HCT116 (cell line): ENCODE measurements at regions not wholly inside any gene's neighbourhood (a gene's known extent, or its start where the extent isn't known, plus 50 kb on each side); places are given as distances from the start of the nearest gene placed in this dataset.

Experiments used
- ATAC-seq: fragments of 200-7000 bp; cut with Tn5 transposase; 2 replicates; pipeline ENCODE4 v1.9.1; 2020; ENCODE audit warnings: mild to moderate bottlenecking, moderate library complexity
- BruUV-seq: library from RNA; stranded (reverse); fragments of 400-500 nt; replicated peaks from 2 replicates; lab custom pipeline; 2021; lab: Mats Ljungman, UMichigan
- CTCF ChIA-PET: fragments of 300-600 bp; sonication (Branson Sonifier 250); formaldehyde crosslinking; loops from one replicate; lab custom pipeline; 2021; ENCODE audit warnings: antibody characterized with exemption; lab: Charles Lee
- POLR2A ChIA-PET: fragments of 300-600, 350-600 bp; sonication (Branson Sonifier 250); formaldehyde crosslinking; loops from one replicate; lab custom pipeline; 2021; ENCODE audit warnings: antibody characterized with exemption; lab: Charles Lee
- RAD21 ChIA-PET, 2 experiments: fragments of 300-600 bp; sonication (Branson Sonifier 250); formaldehyde crosslinking; loops; one replicate each; lab custom pipeline; 2023; ENCODE audit warnings: low total read pairs in 2 of 2; ENCODE audit not compliant: uncharacterized antibody in 2 of 2, unreplicated experiment in 2 of 2, low non-redundant PET in 1 of 2; lab: Charles Lee
- DNase-seq: peaks from one replicate; pipeline ENCODE4 v3.0.0-alpha.2; 2010; ENCODE audit warnings: low read depth, low spot score
- H2AFZ ChIP-seq: fragments of 200-600 bp; shearing (Covaris generic), sonication (generic); 2 replicates; pipeline ENCODE4 v1.6.1; 2017; ENCODE audit warnings: low read depth, mixed run types, mixed read lengths, antibody characterized with exemption, low read length; ENCODE audit not compliant: poor library complexity, severe bottlenecking
- H3K27ac ChIP-seq: 2 replicates; pipeline ENCODE4 v1.5.1; 2012; ENCODE audit warnings: low read depth, low read length
- H3K27me3 ChIP-seq: fragments of 200-600 bp; sonication (generic); 2 replicates; pipeline ENCODE4 v1.6.1; 2016; ENCODE audit warnings: mixed run types, low read length, mixed read lengths; ENCODE audit not compliant: insufficient read depth
- H3K36me3 ChIP-seq, 2 experiments: fragments of 200-500 bp in 1 of 2; fragments of 200-600 bp in 1 of 2; sonication (Bioruptor generic) in 1 of 2; sonication (generic) in 1 of 2; 2 replicates each; pipeline versions ENCODE4 v1.5.1 to v1.6.1; 2014 to 2016; ENCODE audit warnings: low read length in 2 of 2, inconsistent platforms in 1 of 2, mixed read lengths in 1 of 2, mixed run types in 1 of 2; ENCODE audit not compliant: insufficient read depth in 2 of 2, control insufficient read depth in 1 of 2
- H3K4me1 ChIP-seq, 2 experiments: fragments of 200-600 bp in 1 of 2; sonication (generic) in 1 of 2; 2 replicates each; pipeline versions ENCODE4 v1.5.1 to v1.6.1; 2012 to 2017; ENCODE audit warnings: low read length in 2 of 2, inconsistent platforms in 1 of 2, mild to moderate bottlenecking in 1 of 2, mixed read lengths in 1 of 2, mixed run types in 1 of 2, moderate library complexity in 1 of 2; ENCODE audit not compliant: insufficient read depth in 2 of 2, control insufficient read depth in 1 of 2
- H3K4me2 ChIP-seq: fragments of 200-600 bp; sonication (generic); 2 replicates; pipeline ENCODE4 v1.6.1; 2017; ENCODE audit warnings: mixed run types, low read length, mixed read lengths
- H3K4me3 ChIP-seq, 2 experiments: fragments of 200-600 bp in 1 of 2; sonication (generic) in 1 of 2; replicated peaks in 1 of 2; 2 replicates each; pipeline ENCODE4 v1.5.1; 2011 to 2016; ENCODE audit warnings: low read length in 2 of 2, control low read depth in 1 of 2, low read depth in 1 of 2, mild to moderate bottlenecking in 1 of 2, mixed read lengths in 1 of 2, mixed run types in 1 of 2
- H3K79me2 ChIP-seq: fragments of 200-600 bp; sonication (generic); 2 replicates; pipeline ENCODE4 v1.6.1; 2017; ENCODE audit warnings: mild to moderate bottlenecking, mixed run types, low read length, moderate library complexity, mixed read lengths; ENCODE audit not compliant: insufficient read depth
- H3K9ac ChIP-seq: fragments of 200-600 bp; sonication (generic); 2 replicates; pipeline ENCODE4 v1.6.1; 2016; ENCODE audit warnings: low read length, mixed read lengths
- H3K9me2 ChIP-seq: fragments of 200-600 bp; sonication (generic), shearing (Covaris generic); 2 replicates; pipeline ENCODE4 v1.6.1; 2017; ENCODE audit warnings: mixed run types, mild to moderate bottlenecking, moderate library complexity; ENCODE audit not compliant: insufficient read depth
- H3K9me3 ChIP-seq, 2 experiments: fragments of 200-500 bp in 1 of 2; fragments of 200-600 bp in 1 of 2; sonication (Bioruptor generic) in 1 of 2; sonication (generic) in 1 of 2; 2 replicates each; pipeline ENCODE4 v1.6.1; 2014 to 2017; ENCODE audit warnings: low read length in 2 of 2, mixed read lengths in 2 of 2, inconsistent platforms in 1 of 2, low read depth in 1 of 2, mild to moderate bottlenecking in 1 of 2, mixed run types in 1 of 2, moderate library complexity in 1 of 2; ENCODE audit not compliant: control insufficient read depth in 1 of 2, insufficient read depth in 1 of 2
- H4K20me1 ChIP-seq: fragments of 200-600 bp; sonication (generic), shearing (Covaris generic); 2 replicates; pipeline ENCODE4 v1.6.1; 2017; ENCODE audit warnings: mixed run types, mild to moderate bottlenecking, moderate library complexity; ENCODE audit not compliant: insufficient read depth
- CBX3 ChIP-seq: IDR thresholded peaks from 2 replicates; pipeline ENCODE4 v1.6.1; 2012; ENCODE audit warnings: low read depth
- EGR1 ChIP-seq: IDR thresholded peaks from 2 replicates; pipeline ENCODE4 v1.6.1; 2012; ENCODE audit warnings: low read depth
- ELF1 ChIP-seq: IDR thresholded peaks from 2 replicates; pipeline ENCODE4 v1.6.1; 2012; ENCODE audit warnings: low read depth, borderline replicate concordance
- EZH2 ChIP-seq: fragments of 200-600 bp; sonication (generic); IDR thresholded peaks from 2 replicates; pipeline ENCODE4 v1.6.1; 2017; ENCODE audit warnings: antibody characterized with exemption, mixed run types
- EZH2phosphoT487 ChIP-seq: fragments of 200-600 bp; IDR thresholded peaks from 2 replicates; pipeline ENCODE4 v1.6.1; 2018; ENCODE audit warnings: antibody characterized with exemption, borderline replicate concordance
- FOSL1 ChIP-seq: IDR thresholded peaks from 2 replicates; pipeline ENCODE4 v1.6.1; 2012; ENCODE audit warnings: low read depth
- MAX ChIP-seq: IDR thresholded peaks from 2 replicates; pipeline ENCODE4 v1.6.1; 2012
- POLR2A ChIP-seq: IDR thresholded peaks from 2 replicates; pipeline ENCODE4 v1.7.0; 2011; ENCODE audit warnings: borderline replicate concordance; ENCODE audit not compliant: insufficient read depth, insufficient read length; ENCODE audit errors: extremely low read depth
- POLR2AphosphoS5 ChIP-seq: IDR thresholded peaks from 2 replicates; pipeline ENCODE4 v1.6.1; 2011; ENCODE audit warnings: mild to moderate bottlenecking, low read depth, low read length, moderate library complexity
- RAD21 ChIP-seq: IDR thresholded peaks from 2 replicates; pipeline ENCODE4 v1.6.1; 2012; ENCODE audit warnings: low read depth, mild to moderate bottlenecking
- SP1 ChIP-seq: IDR thresholded peaks from 2 replicates; pipeline ENCODE4 v1.6.1; 2012; ENCODE audit warnings: low read depth
- SRF ChIP-seq: IDR thresholded peaks from 2 replicates; pipeline ENCODE4 v1.6.1; 2012; ENCODE audit warnings: low read depth
- TCF7L2 ChIP-seq: IDR thresholded peaks from 2 replicates; pipeline ENCODE4 v1.7.0; 2011; ENCODE audit warnings: borderline replicate concordance, inconsistent platforms; ENCODE audit not compliant: insufficient read depth, insufficient read length; ENCODE audit errors: extremely low read depth
- ZNF274 ChIP-seq: fragments of 200-500 bp; sonication (Bioruptor generic); IDR thresholded peaks from 2 replicates; pipeline ENCODE4 v1.6.1; 2014; ENCODE audit warnings: mild to moderate bottlenecking, low read depth, low read length, inconsistent platforms
- intact Hi-C: fragments of 100-400 bp; cut with micrococcal nuclease; formaldehyde crosslinking; loops from 2 replicates; pipeline ENCODE4 v1.10.0; 2022
- TF ChIP-seq, protein P1 (sequence below): IDR thresholded peaks from 2 replicates; pipeline ENCODE4 v1.6.1; 2011; ENCODE audit warnings: mild to moderate bottlenecking, low read length, moderate library complexity; ENCODE audit not compliant: insufficient replicate concordance; ENCODE audit errors: extremely low read depth
- TF ChIP-seq, protein P2 (sequence below): IDR thresholded peaks from 2 replicates; pipeline ENCODE4 v1.6.1; 2012

GRCh38 chr14:106808458-106808857 lies 1282.1 kb downstream of the TMEM121 start:
- TF ChIP-seq POLR2AphosphoS5 (no peak), FOSL1 (no peak), POLR2A (no peak), MAX (no peak), EZH2phosphoT487 (no peak)
- TF ChIP-seq, protein P1, sequence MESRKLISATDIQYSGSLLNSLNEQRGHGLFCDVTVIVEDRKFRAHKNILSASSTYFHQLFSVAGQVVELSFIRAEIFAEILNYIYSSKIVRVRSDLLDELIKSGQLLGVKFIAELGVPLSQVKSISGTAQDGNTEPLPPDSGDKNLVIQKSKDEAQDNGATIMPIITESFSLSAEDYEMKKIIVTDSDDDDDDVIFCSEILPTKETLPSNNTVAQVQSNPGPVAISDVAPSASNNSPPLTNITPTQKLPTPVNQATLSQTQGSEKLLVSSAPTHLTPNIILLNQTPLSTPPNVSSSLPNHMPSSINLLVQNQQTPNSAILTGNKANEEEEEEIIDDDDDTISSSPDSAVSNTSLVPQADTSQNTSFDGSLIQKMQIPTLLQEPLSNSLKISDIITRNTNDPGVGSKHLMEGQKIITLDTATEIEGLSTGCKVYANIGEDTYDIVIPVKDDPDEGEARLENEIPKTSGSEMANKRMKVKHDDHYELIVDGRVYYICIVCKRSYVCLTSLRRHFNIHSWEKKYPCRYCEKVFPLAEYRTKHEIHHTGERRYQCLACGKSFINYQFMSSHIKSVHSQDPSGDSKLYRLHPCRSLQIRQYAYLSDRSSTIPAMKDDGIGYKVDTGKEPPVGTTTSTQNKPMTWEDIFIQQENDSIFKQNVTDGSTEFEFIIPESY, result no peak
- TF ChIP-seq, protein P2, sequence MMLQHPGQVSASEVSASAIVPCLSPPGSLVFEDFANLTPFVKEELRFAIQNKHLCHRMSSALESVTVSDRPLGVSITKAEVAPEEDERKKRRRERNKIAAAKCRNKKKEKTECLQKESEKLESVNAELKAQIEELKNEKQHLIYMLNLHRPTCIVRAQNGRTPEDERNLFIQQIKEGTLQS, result no peak
- ATAC-seq (no peak), DNase-seq (no peak)
- H3K4me3 ChIP-seq, result no peak overlapping the region
- H3K4me1 ChIP-seq, result no peaks in the 10 kb centered on the region
- no peaks in the 10 kb centered on the region for H3K9me2 ChIP-seq
- intact Hi-C loops, result no loop called here
- no peak overlapping the region for H3K9ac ChIP-seq
- H3K4me2 ChIP-seq, result no peak overlapping the region
- no peaks in the 10 kb centered on the region for H3K79me2 ChIP-seq
- POLR2A ChIA-PET, result no interaction called here
- RAD21 ChIA-PET, result no interaction called here
- CTCF ChIA-PET, result no interaction called here
- peaks cover 0 to 1% of the 10 kb centered on the region in 2 experiments; a peak in 2 of 4 replicates for H3K9me3 ChIP-seq
- H3K27me3 ChIP-seq, result no peaks in the 10 kb centered on the region
- H4K20me1 ChIP-seq, result no peaks in the 10 kb centered on the region
- H2AFZ ChIP-seq, result no peak overlapping the region
- H3K27ac ChIP-seq, result no peak overlapping the region
- no TSS peak for BruUV-seq
- no peaks in the 10 kb centered on the region for H3K36me3 ChIP-seq

DNA sequence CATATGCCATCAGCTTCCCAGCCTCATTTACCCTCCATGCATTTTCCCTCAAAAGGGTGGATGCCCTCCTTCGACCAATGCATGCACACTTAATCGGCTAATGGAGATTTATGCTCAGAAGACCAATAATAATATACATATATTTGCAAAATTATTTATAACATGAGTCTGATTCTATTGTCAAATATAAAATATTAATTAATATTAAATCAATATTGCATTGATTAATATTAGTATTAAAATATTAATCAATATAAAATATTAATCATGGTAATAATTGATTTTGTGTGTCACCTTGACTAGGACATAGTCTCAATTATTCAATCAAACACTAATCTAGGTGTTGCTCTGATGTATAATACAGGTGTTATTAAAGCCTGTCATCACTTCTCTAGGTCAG lies 1282.5 kb downstream of the TMEM121 start:
- ChIA-PET RAD21 (no interaction called here), POLR2A (no interaction called here), CTCF (no interaction called here)
- Histone ChIP-seq H3K79me2 (no peaks in the 10 kb centered on the region), H3K9me3 (no peaks in the 10 kb centered on the region; a peak in 2 of 4 replicates), H3K27ac (no peak overlapping the region), H3K4me1 (no peaks in the 10 kb centered on the region), H3K9ac (no peak overlapping the region), H3K9me2 (no peaks in the 10 kb centered on the region), H4K20me1 (no peaks in the 10 kb centered on the region), H2AFZ (no peak overlapping the region), H3K4me2 (no peak overlapping the region), H3K4me3 (no peak overlapping the region), H3K27me3 (no peaks in the 10 kb centered on the region), H3K36me3 (no peaks in the 10 kb centered on the region)
- ATAC-seq (no peak), DNase-seq (no peak)
- intact Hi-C loops, result no loop called here
- BruUV-seq, result no TSS peak
- no peak for TF ChIP-seq EGR1
- no peak for TF ChIP-seq TCF7L2
- no peak for TF ChIP-seq SP1
- TF ChIP-seq RAD21, result no peak
- no peak for TF ChIP-seq ELF1
- no peak for TF ChIP-seq SRF
- TF ChIP-seq EZH2, result no peak
- TF ChIP-seq, protein P2, result no peak
- no peak for TF ChIP-seq ZNF274
- TF ChIP-seq CBX3, result no peak
- no peak for TF ChIP-seq POLR2A
